MCF 10A (cell line): ENCODE measurements at regions not wholly inside any gene's neighbourhood (a gene's known extent, or its start where the extent isn't known, plus 50 kb on each side); places are given as distances from the start of the nearest gene placed in this dataset.

Experiments
- BruUV-seq: library from RNA; stranded (reverse); fragments of 400-500 nt; replicated peaks from 2 replicates; lab custom pipeline; 2021; lab: Mats Ljungman, UMichigan
- CTCF ChIA-PET: fragments of 300-600 bp; sonication (Branson Sonifier 250); formaldehyde crosslinking; extraction: SDS; loops from one replicate; lab custom pipeline; 2021; ENCODE audit warnings: antibody characterized with exemption, inconsistent platforms; lab: Yijun Ruan, JAX
- POLR2A ChIA-PET: fragments of 300-600, 350-650 bp; sonication (Branson Sonifier 250); formaldehyde crosslinking; extraction: SDS; loops from one replicate; lab custom pipeline; 2020; ENCODE audit warnings: antibody characterized with exemption, inconsistent platforms; lab: Yijun Ruan, JAX
- DNase-seq: peaks from one replicate; pipeline ENCODE4 v3.0.0-alpha.2; 2018; ENCODE audit not compliant: unreplicated experiment
- H3K27ac Mint-ChIP-seq: one replicate; pipeline ENCODE4 v1.8.0; 2022; ENCODE audit warnings: mild to moderate bottlenecking, low read depth, mixed read lengths; ENCODE audit not compliant: unreplicated experiment
- H3K27me3 Mint-ChIP-seq: one replicate; pipeline ENCODE4 v1.8.0; 2022; ENCODE audit warnings: mixed read lengths; ENCODE audit not compliant: insufficient read depth, unreplicated experiment
- H3K36me3 Mint-ChIP-seq: one replicate; pipeline ENCODE4 v1.8.0; 2022; ENCODE audit warnings: mild to moderate bottlenecking, moderate library complexity, mixed read lengths; ENCODE audit not compliant: insufficient read depth, unreplicated experiment
- H3K4me1 Mint-ChIP-seq: one replicate; pipeline ENCODE4 v1.8.0; 2022; ENCODE audit warnings: mixed read lengths; ENCODE audit not compliant: insufficient read depth, unreplicated experiment
- H3K4me3 Mint-ChIP-seq: one replicate; pipeline ENCODE4 v1.8.0; 2022; ENCODE audit warnings: mild to moderate bottlenecking, moderate library complexity, mixed read lengths; ENCODE audit not compliant: unreplicated experiment
- H3K9me3 Mint-ChIP-seq: one replicate; pipeline ENCODE4 v1.8.0; 2022; ENCODE audit warnings: mixed read lengths; ENCODE audit not compliant: unreplicated experiment
- CTCF ChIP-seq: fragments of 200-600 bp; IDR thresholded peaks from one replicate; pipeline ENCODE4 v1.8.0; 2022; ENCODE audit warnings: antibody characterized with exemption, mild to moderate bottlenecking; ENCODE audit not compliant: unreplicated experiment
- intact Hi-C: fragments of 100-400 bp; cut with micrococcal nuclease; formaldehyde crosslinking; loops from 2 replicates; pipeline ENCODE4 v1.14.1; 2022

DNA sequence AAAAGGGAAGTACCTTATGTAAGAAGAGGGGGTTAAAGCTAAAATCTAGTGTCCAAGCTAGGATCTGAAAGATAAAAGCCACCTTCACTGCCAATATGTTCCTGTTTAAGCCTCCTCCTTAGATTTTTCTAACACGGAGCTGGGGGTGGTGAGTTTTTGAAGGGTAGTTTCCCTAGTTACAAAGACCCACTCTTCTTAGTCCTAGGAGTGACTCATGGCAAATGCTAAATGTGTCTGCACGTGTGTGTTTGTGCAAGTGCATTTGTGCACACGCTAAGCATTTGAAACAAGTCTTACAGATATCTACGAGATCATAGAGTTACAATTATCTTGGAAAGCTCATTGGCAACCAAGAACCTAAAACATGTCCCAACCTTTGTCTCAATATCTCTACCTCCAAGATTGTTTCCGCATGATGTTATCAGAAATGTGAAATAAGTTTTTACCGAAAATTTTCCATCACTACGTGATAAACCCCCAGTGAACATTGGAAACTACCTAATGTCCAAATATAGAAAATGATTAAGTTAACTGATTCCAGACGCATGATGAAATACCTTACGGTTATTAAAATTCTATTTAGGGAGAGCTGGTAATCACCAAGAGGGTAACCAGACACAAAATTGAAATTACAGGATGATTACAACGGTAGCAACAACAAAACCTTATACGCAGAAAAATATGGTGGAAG, 78.0 kb upstream of the HRH2 start:
- H3K4me1 Mint-ChIP-seq: peaks cover 16% of the 10 kb centered on the region
- CTCF ChIA-PET: interaction anchor here (0.5 to 1.7 kb wide), 5 partner anchors 15 to 1532 kb away, joined by 3 to 6 read pairs (median 4); no protein-coding TSS in a partner anchor
- POLR2A ChIA-PET: interaction anchor here (1.0 kb wide), 1 partner anchor 54 kb away, joined by 3 read pairs; no protein-coding TSS in a partner anchor
- no peak for TF ChIP-seq CTCF
- no peak overlapping the region for H3K4me3 Mint-ChIP-seq
- intact Hi-C loops: no loop called here
- no peaks in the 10 kb centered on the region for H3K27me3 Mint-ChIP-seq
- H3K9me3 Mint-ChIP-seq: peaks cover 9% of the 10 kb centered on the region
- no peak for DNase-seq
- H3K36me3 Mint-ChIP-seq: no peaks in the 10 kb centered on the region
- BruUV-seq: no TSS peak
- no peak overlapping the region for H3K27ac Mint-ChIP-seq

DNA sequence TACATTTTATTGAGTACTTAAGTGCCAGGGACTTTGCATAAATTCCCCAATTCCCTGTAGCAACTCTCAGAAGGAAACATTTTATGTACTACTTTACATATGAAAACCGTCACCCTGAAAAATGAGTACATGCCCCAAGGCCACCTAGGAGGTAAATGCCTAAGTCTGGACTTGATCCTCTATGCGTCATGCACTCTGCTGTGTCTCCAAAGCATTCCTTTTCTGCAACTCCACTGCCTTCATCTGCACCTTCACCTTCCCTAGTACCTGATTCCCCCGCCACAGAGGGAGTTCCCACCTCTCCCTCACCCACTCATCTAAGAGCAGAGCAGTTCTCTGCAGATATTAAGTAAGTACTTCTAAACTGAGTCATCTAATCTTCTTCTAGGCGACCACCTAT, 75.2 kb upstream of the HRH2 start:
- POLR2A ChIA-PET: interaction anchor here (0.8 kb wide), 1 partner anchor 184 kb away, joined by 3 read pairs; no protein-coding TSS in a partner anchor
- CTCF ChIA-PET: no interaction called here
- Mint-ChIP-seq H3K4me3 (no peak overlapping the region), H3K36me3 (no peaks in the 10 kb centered on the region), H3K27ac (no peak overlapping the region), H3K4me1 (peaks cover 16% of the 10 kb centered on the region), H3K9me3 (peaks cover 19% of the 10 kb centered on the region), H3K27me3 (no peaks in the 10 kb centered on the region)
- intact Hi-C loops: no loop called here
- TF ChIP-seq CTCF: no peak
- BruUV-seq: no TSS peak
- DNase-seq: peak; percentile 61

- no peak for DNase-seq
- Mint-ChIP-seq H3K9me3 (peaks cover 19% of the 10 kb centered on the region), H3K27ac (no peak overlapping the region), H3K27me3 (no peaks in the 10 kb centered on the region), H3K36me3 (no peaks in the 10 kb centered on the region), H3K4me3 (no peak overlapping the region), H3K4me1 (peaks cover 11% of the 10 kb centered on the region)
- POLR2A ChIA-PET: no interaction called here
- CTCF ChIA-PET: no interaction called here
- intact Hi-C loops: no loop called here
- TF ChIP-seq CTCF: no peak
- no TSS peak for BruUV-seq
Measured at GRCh38 chr5:175585567-175585966, 72.3 kb upstream of the HRH2 start.

DNA sequence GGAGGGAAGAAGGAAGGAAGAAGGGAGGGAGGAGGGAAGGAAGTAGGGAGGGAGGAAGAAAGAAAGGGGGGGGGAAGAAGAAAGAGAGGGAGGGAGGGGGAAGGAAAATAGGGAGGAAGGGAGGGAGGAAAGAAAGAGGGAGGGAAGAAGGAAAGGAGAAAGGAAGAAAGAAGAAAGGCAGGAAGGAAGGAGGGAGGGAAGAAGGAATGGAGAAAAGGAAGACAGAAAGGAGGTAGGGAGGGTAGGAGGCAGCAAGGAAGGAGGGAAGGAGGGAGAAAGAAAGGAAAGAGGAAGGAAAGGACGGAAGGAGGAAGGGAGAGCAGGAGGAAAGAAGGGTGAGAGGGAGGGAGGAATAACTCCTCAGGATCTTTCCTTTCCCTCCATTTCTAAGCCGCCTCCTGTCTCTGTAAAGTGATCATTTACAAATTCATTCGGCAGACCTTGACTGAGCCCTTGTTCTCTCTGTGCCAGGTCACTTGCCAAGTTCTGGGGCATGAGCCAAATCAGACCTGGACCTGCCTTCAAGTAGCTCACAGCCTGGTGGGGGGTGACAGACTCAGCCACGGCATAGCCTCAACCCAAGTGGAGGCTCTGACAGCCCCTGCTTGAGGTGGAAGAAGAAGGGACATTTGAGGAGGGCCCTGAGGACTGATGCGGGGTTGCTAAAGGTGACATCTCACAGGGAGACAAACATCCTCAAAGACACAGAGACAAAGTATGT, 69.0 kb upstream of the HRH2 start:
- H3K4me1 Mint-ChIP-seq: no peaks in the 10 kb centered on the region
- CTCF ChIA-PET: no interaction called here

More for the DNA sequence above, 69.0 kb upstream of the HRH2 start:
- BruUV-seq: no TSS peak
- Mint-ChIP-seq H3K27ac (no peak overlapping the region), H3K27me3 (no peaks in the 10 kb centered on the region), H3K36me3 (no peaks in the 10 kb centered on the region), H3K9me3 (peaks cover 12% of the 10 kb centered on the region), H3K4me3 (no peak overlapping the region)
- POLR2A ChIA-PET: no interaction called here
- intact Hi-C loops: no loop called here
- TF ChIP-seq CTCF: no peak
- no peak for DNase-seq
